ENCODE measurements at regions not wholly inside any gene's neighbourhood (a gene's known extent, or its start where the extent isn't known, plus 50 kb on each side); places are given as distances from the start of the nearest gene placed in this dataset.

GRCh38 chr3:66828303-66828702 is 169.8 kb upstream of the KBTBD8 start (continued):
- TF ChIP-seq KDM4A (IDR thresholded peaks at IDR 0.05; ENCODE audit: low read depth, low read length, severe bottlenecking) = no peak
- TF ChIP-seq HDAC2 (IDR thresholded peaks at IDR 0.05; ENCODE audit: borderline replicate concordance in 1 of 2, low read depth in 2 of 2, low read length in 2 of 2) = no peak

Data from H1 (cell line).